Esophagus muscularis mucosa (tissue), 4 donors: ENCODE measurements at regions not wholly inside any gene's neighbourhood (a gene's known extent, or its start where the extent isn't known, plus 50 kb on each side); places are given as distances from the start of the nearest gene placed in this dataset.

ENCODE experiments used
- DNase-seq: peaks from one replicate; pipeline ENCODE4 v3.0.0-alpha.2; 2017; ENCODE audit errors: extremely low spot score
- H3K27ac ChIP-seq, 4 donors: fragments of 200-600 bp; sonication (generic); replicated peaks in 1 of 4; 1 replicate in 3 of 4; 2 replicates in 1 of 4; pipeline ENCODE4 v1.5.1; 2016 to 2019; ENCODE audit warnings: mild to moderate bottlenecking in 1 of 4
- H3K27me3 ChIP-seq, 4 donors: fragments of 200-600 bp; sonication (generic); one replicate each; pipeline versions ENCODE4 v1.5.1 to v1.6.0; 2016 to 2019
- H3K36me3 ChIP-seq, 4 donors: fragments of 200-600 bp; sonication (generic); one replicate each; pipeline ENCODE4 v1.5.1; 2016 to 2019
- H3K4me1 ChIP-seq, 4 donors: fragments of 200-600 bp; sonication (generic); one replicate each; pipeline ENCODE4 v1.5.1; 2016 to 2019
- H3K4me3 ChIP-seq, 4 donors: fragments of 200-600 bp; sonication (generic); 1 replicate in 2 of 4; 2 replicates in 2 of 4; pipeline ENCODE4 v1.5.1; 2016 to 2019; ENCODE audit warnings: mild to moderate bottlenecking in 4 of 4, moderate library complexity in 1 of 4
- H3K9me3 ChIP-seq, 4 donors: fragments of 200-600 bp; sonication (generic); 1 replicate in 3 of 4; 2 replicates in 1 of 4; pipeline ENCODE4 v1.5.1; 2016 to 2019
- CTCF ChIP-seq, 3 experiments: fragments of 200-600 bp in 2 of 3; fragments of 450-650 bp in 1 of 3; sonication (generic) in 2 of 3; IDR thresholded peaks; one replicate each; pipeline ENCODE4 v1.5.1; 2017 to 2019; ENCODE audit warnings: antibody characterized with exemption in 3 of 3, mild to moderate bottlenecking in 2 of 3, moderate library complexity in 1 of 3
- EP300 ChIP-seq: sonication (generic); formaldehyde crosslinking; IDR thresholded peaks from one replicate; pipeline ENCODE4 v1.6.1; 2017; ENCODE audit warnings: antibody characterized with exemption
- POLR2A ChIP-seq: fragments of 450-650 bp; IDR thresholded peaks from one replicate; pipeline ENCODE4 v1.6.1; 2017; ENCODE audit warnings: antibody characterized with exemption, moderate library complexity, mild to moderate bottlenecking, low read depth
- POLR2AphosphoS5 ChIP-seq, 2 donors: sonication (generic); formaldehyde crosslinking; IDR thresholded peaks; one replicate each; pipeline ENCODE4 v1.6.1; 2017; ENCODE audit warnings: antibody characterized with exemption in 2 of 2
- WGBS: methylation state at CpG from one replicate; pipeline ENCODE4 v1.1.5; 2018; 5-methylcytosine and 5-hydroxymethylcytosine counted together
- intact Hi-C: fragments of 100-400 bp; cut with DNase I; formaldehyde crosslinking; loops from one replicate; pipeline ENCODE4 v1.15.1; 2023

GRCh38 chr12:78641837-78642423 lies 222.6 kb upstream of the SYT1 start:
- DNase-seq, result no peak
- Histone ChIP-seq H3K4me3 (no peak overlapping the region), H3K4me1 (no peaks in the 10 kb centered on the region), H3K27me3 (no peaks in the 10 kb centered on the region), H3K9me3 (no peaks in the 10 kb centered on the region), H3K27ac (no peak overlapping the region), H3K36me3 (no peaks in the 10 kb centered on the region)
- WGBS, result 81% methylated on average over 1 of the region's 1 CpG
- TF ChIP-seq CTCF (IDR thresholded peaks at IDR 0.05), result no peak
- TF ChIP-seq POLR2A, result no peak
- no peak for TF ChIP-seq EP300
- TF ChIP-seq POLR2AphosphoS5 (IDR thresholded peaks at IDR 0.05), result no peak
- intact Hi-C loops, result no loop called here

- Histone ChIP-seq H3K4me3 (no peak overlapping the region), H3K9me3 (no peaks in the 10 kb centered on the region), H3K36me3 (no peaks in the 10 kb centered on the region), H3K27me3 (no peaks in the 10 kb centered on the region), H3K4me1 (no peaks in the 10 kb centered on the region), H3K27ac (no peak overlapping the region)
- TF ChIP-seq CTCF (IDR thresholded peaks at IDR 0.05) (no peak), EP300 (no peak), POLR2AphosphoS5 (IDR thresholded peaks at IDR 0.05) (no peak), POLR2A (no peak)
- WGBS, result 44% methylated on average over 2 of the region's 2 CpGs
- intact Hi-C loops, result no loop called here
- DNase-seq, result no peak
Measured at GRCh38 chr12:78645956-78646355, 218.6 kb upstream of the SYT1 start.

- no peak for DNase-seq
- Histone ChIP-seq H3K36me3 (no peaks in the 10 kb centered on the region), H3K27me3 (no peaks in the 10 kb centered on the region), H3K9me3 (no peaks in the 10 kb centered on the region), H3K27ac (no peak overlapping the region), H3K4me3 (no peak overlapping the region), H3K4me1 (no peaks in the 10 kb centered on the region)
- intact Hi-C loops, result no loop called here
- TF ChIP-seq POLR2AphosphoS5 (IDR thresholded peaks at IDR 0.05), result no peak
- no peak for TF ChIP-seq EP300
- no peak for TF ChIP-seq POLR2A
- no peak for TF ChIP-seq CTCF (IDR thresholded peaks at IDR 0.05)
Measured at GRCh38 chr12:78651755-78652154, 212.8 kb upstream of the SYT1 start.

GRCh38 chr12:78666584-78666983 lies 198.0 kb upstream of the SYT1 start:
- intact Hi-C loops, result no loop called here
- WGBS, result 81% methylated on average over 1 of the region's 1 CpG
- Histone ChIP-seq H3K27ac (no peak overlapping the region), H3K36me3 (no peaks in the 10 kb centered on the region), H3K4me3 (no peak overlapping the region), H3K9me3 (no peaks in the 10 kb centered on the region), H3K27me3 (no peaks in the 10 kb centered on the region), H3K4me1 (no peaks in the 10 kb centered on the region)
- TF ChIP-seq POLR2AphosphoS5 (IDR thresholded peaks at IDR 0.05) (no peak), EP300 (no peak), POLR2A (no peak), CTCF (IDR thresholded peaks at IDR 0.05) (no peak)
- DNase-seq, result no peak

- intact Hi-C loops, result no loop called here
- H3K27me3 ChIP-seq, result no peaks in the 10 kb centered on the region
- H3K4me3 ChIP-seq, result no peak overlapping the region
- TF ChIP-seq POLR2AphosphoS5 (IDR thresholded peaks at IDR 0.05) (no peak), POLR2A (no peak), CTCF (IDR thresholded peaks at IDR 0.05) (no peak), EP300 (no peak)
- H3K27ac ChIP-seq, result no peak overlapping the region
- no peak for DNase-seq
- no peaks in the 10 kb centered on the region for H3K9me3 ChIP-seq
- WGBS, result 75% methylated on average over 4 of the region's 4 CpGs
- no peaks in the 10 kb centered on the region for H3K4me1 ChIP-seq
- no peaks in the 10 kb centered on the region for H3K36me3 ChIP-seq
Measured at GRCh38 chr12:78671295-78671694, 193.3 kb upstream of the SYT1 start.
